Suprapubic skin (tissue), 4 donors: ENCODE measurements at regions not wholly inside any gene's neighbourhood (a gene's known extent, or its start where the extent isn't known, plus 50 kb on each side); places are given as distances from the start of the nearest gene placed in this dataset.
A peak's percentile ranks its signal among the peaks of the same experiment; 100 is the strongest.

Source experiments
- DNase-seq, 2 donors: peaks; one replicate each; pipeline ENCODE4 v3.0.0-alpha.2; 2019; ENCODE audit warnings: low spot score in 2 of 2
- H3K27ac ChIP-seq: fragments of 200-600 bp; sonication (generic); one replicate; pipeline ENCODE4 v1.5.1; 2019
- H3K27me3 ChIP-seq: fragments of 200-600 bp; sonication (generic); one replicate; pipeline ENCODE4 v1.5.1; 2019
- H3K36me3 ChIP-seq: fragments of 200-600 bp; sonication (generic); one replicate; pipeline ENCODE4 v1.5.1; 2019
- H3K4me1 ChIP-seq: fragments of 200-600 bp; sonication (generic); one replicate; pipeline ENCODE4 v1.5.1; 2019
- H3K4me3 ChIP-seq: fragments of 200-600 bp; sonication (generic); one replicate; pipeline ENCODE4 v1.5.1; 2019; ENCODE audit warnings: mild to moderate bottlenecking
- H3K9me3 ChIP-seq: fragments of 200-600 bp; sonication (generic); one replicate; pipeline ENCODE4 v1.5.1; 2019
- EP300 ChIP-seq: sonication (generic); formaldehyde crosslinking; IDR thresholded peaks from one replicate; pipeline ENCODE4 v1.6.1; 2017; ENCODE audit warnings: antibody characterized with exemption
- POLR2A ChIP-seq, 2 donors: fragments of 450-650 bp; IDR thresholded peaks; one replicate each; pipeline ENCODE4 v1.6.1; 2017; ENCODE audit warnings: antibody characterized with exemption in 2 of 2, mild to moderate bottlenecking in 2 of 2, moderate library complexity in 2 of 2
- POLR2AphosphoS5 ChIP-seq, 3 donors: sonication (generic); formaldehyde crosslinking; IDR thresholded peaks; one replicate each; pipeline ENCODE4 v1.6.1; 2017; ENCODE audit warnings: antibody characterized with exemption in 3 of 3
- whole genome bisulfite sequencing: methylation state at CpG from one replicate; pipeline ENCODE4 v1.1.5; 2018; 5-methylcytosine and 5-hydroxymethylcytosine counted together
- TF ChIP-seq, protein P1 (sequence below), 2 donors: fragments of 200-600 bp in 1 of 2; fragments of 450-650 bp in 1 of 2; sonication (generic) in 1 of 2; IDR thresholded peaks; one replicate each; pipeline ENCODE4 v1.5.1; 2016 to 2019; ENCODE audit warnings: antibody characterized with exemption in 2 of 2, mild to moderate bottlenecking in 1 of 2, moderate library complexity in 1 of 2

DNA sequence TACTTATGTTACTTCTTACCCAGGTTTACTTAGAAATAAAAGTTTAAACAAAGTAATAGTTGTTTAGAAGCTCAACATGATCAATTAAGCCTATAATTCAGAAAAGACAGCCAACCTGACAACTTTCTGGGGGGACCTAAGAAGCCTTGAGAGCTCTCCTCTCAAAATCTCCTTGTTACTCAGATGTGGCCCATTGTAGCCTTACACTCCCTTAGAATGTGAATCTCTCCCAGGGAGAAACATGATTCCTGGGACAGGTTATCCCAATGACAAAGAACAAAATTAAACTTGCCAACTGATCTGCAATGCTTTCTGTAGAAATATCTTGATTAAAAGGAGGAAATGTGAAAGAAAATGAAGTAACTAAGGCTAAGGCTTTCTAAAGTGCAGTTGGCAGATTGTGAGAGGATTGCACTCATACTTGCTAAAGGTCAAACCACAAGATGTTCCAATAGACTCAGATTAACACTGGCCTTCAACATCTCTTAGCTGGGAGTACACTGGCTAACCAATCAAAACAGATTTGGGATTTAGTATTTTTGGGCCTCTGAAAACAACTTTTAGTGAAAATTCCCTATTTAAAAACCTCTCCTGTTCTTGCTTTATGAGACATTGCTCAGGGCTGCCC, 72.3 kb upstream of the TMX1 start:
- H3K4me3 ChIP-seq: no peak overlapping the region
- TF ChIP-seq, protein P1, sequence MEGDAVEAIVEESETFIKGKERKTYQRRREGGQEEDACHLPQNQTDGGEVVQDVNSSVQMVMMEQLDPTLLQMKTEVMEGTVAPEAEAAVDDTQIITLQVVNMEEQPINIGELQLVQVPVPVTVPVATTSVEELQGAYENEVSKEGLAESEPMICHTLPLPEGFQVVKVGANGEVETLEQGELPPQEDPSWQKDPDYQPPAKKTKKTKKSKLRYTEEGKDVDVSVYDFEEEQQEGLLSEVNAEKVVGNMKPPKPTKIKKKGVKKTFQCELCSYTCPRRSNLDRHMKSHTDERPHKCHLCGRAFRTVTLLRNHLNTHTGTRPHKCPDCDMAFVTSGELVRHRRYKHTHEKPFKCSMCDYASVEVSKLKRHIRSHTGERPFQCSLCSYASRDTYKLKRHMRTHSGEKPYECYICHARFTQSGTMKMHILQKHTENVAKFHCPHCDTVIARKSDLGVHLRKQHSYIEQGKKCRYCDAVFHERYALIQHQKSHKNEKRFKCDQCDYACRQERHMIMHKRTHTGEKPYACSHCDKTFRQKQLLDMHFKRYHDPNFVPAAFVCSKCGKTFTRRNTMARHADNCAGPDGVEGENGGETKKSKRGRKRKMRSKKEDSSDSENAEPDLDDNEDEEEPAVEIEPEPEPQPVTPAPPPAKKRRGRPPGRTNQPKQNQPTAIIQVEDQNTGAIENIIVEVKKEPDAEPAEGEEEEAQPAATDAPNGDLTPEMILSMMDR (IDR thresholded peaks at IDR 0.05): no peak
- no peak for TF ChIP-seq POLR2A (IDR thresholded peaks at IDR 0.05)
- no peak for TF ChIP-seq EP300
- TF ChIP-seq POLR2AphosphoS5 (IDR thresholded peaks at IDR 0.05): no peak
- H3K9me3 ChIP-seq: no peaks in the 10 kb centered on the region
- no peaks in the 10 kb centered on the region for H3K27me3 ChIP-seq
- peaks cover 11% of the 10 kb centered on the region for H3K4me1 ChIP-seq
- DNase-seq: no peak
- peak overlapping the region; percentile 70 for H3K27ac ChIP-seq
- H3K36me3 ChIP-seq: no peaks in the 10 kb centered on the region

DNA sequence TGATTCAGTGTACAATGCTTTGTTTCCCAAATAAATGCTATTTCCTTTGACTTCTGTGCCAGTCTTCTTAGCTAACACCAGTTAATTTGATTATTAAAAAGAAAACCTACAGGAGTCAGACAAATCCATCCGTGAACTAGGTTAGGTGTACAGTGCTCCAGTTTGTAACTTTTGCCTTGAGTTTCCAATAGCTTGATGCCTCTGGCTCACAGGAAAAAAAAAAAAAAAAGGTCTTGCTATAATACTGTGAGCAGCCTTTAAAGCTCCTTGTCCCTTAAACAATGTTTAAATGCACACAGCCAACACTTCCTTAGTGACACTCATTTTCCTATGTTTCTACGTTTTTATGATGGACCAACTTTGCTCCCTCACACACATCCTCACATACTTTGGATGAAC, 71.8 kb upstream of the TMX1 start:
- Histone ChIP-seq H3K27ac (peak overlapping the region; percentile 70), H3K27me3 (no peaks in the 10 kb centered on the region), H3K9me3 (no peaks in the 10 kb centered on the region), H3K36me3 (no peaks in the 10 kb centered on the region), H3K4me1 (peaks cover 11% of the 10 kb centered on the region), H3K4me3 (no peak overlapping the region)
- no peak for TF ChIP-seq POLR2AphosphoS5 (IDR thresholded peaks at IDR 0.05)
- TF ChIP-seq, protein P1 (IDR thresholded peaks at IDR 0.05): no peak
- TF ChIP-seq EP300: no peak
- no peak for TF ChIP-seq POLR2A (IDR thresholded peaks at IDR 0.05)
- no peak for DNase-seq
- 47% methylated on average over 2 of the region's 2 CpGs for whole genome bisulfite sequencing

DNA sequence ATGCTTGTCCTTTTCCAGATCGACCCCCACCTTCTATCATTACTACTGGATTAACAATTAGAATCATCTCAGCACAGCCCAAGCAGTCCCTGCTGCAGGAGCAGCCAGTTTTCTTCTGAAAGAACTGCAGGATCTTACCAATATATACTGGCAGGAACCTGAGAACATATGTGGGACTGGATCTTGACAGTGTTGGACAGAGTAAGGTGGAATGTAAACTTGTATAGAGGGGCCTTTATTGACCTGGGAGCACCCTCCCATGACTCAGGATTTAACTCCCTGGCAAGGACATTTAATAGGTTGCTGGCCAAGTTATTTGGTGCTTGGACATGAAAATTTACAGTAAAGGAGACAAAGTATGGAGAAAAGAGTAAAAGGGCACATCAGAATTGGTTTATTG, 66.2 kb upstream of the TMX1 start:
- no peak for TF ChIP-seq POLR2AphosphoS5 (IDR thresholded peaks at IDR 0.05)
- TF ChIP-seq POLR2A (IDR thresholded peaks at IDR 0.05): no peak
- TF ChIP-seq EP300: no peak
- TF ChIP-seq, protein P1 (IDR thresholded peaks at IDR 0.05): no peak
- 50% methylated on average over 1 of the region's 1 CpG for WGBS
- Histone ChIP-seq H3K27ac (no peak overlapping the region), H3K9me3 (no peaks in the 10 kb centered on the region), H3K36me3 (no peaks in the 10 kb centered on the region), H3K4me1 (no peaks in the 10 kb centered on the region), H3K27me3 (peaks cover 5% of the 10 kb centered on the region), H3K4me3 (no peak overlapping the region)
- DNase-seq: no peak

DNA sequence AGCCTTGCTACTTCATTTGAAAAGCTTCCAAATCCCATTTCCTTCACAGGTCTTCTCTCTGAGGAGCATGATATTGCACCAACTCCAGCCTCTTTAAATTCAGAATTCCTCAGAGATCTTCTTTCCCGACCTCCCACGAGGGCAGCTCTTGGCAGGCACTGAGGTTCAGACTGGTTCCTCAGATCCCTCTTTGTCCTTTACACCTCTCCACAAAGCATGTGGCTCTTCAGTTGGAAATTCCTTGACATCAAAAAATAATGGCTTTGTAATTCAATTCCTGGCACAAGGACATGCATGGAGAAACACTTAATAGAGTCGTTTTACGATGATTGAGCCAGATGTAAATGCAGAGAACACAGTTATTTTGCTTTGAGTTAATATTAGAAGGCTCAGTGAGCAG, 63.2 kb upstream of the TMX1 start:
- H3K4me1 ChIP-seq: no peaks in the 10 kb centered on the region
- no peak overlapping the region for H3K4me3 ChIP-seq
- no peak overlapping the region for H3K27ac ChIP-seq
- H3K9me3 ChIP-seq: no peaks in the 10 kb centered on the region
- DNase-seq: no peak
- peaks cover 5% of the 10 kb centered on the region for H3K27me3 ChIP-seq
- TF ChIP-seq, protein P1 (IDR thresholded peaks at IDR 0.05): no peak
- no peak for TF ChIP-seq POLR2A (IDR thresholded peaks at IDR 0.05)
- TF ChIP-seq POLR2AphosphoS5 (IDR thresholded peaks at IDR 0.05): no peak
- TF ChIP-seq EP300: no peak
- WGBS: 35% methylated on average over 4 of the region's 4 CpGs
- no peaks in the 10 kb centered on the region for H3K36me3 ChIP-seq

DNA sequence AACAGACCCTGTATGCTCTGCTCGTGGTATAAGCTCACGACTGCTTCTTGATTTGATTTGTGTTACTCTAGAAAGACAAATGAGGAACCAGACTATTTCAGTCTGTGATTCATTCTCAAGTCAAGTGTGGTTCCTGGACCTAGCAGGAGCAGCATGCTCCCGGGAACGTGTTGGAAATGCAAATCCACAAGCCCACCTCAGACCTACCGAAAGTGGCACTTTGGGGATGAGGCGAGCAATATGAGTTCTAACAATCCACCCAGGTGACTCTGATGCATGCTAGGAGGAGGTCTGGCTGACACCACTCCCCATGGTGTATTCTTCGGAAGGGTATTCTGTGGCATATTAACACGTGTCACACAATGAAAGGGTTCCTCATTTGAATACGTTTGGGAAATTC, 59.5 kb upstream of the TMX1 start:
- Histone ChIP-seq H3K27ac (no peak overlapping the region), H3K9me3 (no peaks in the 10 kb centered on the region), H3K27me3 (peaks cover under 1% of the 10 kb centered on the region), H3K4me3 (no peak overlapping the region), H3K4me1 (no peaks in the 10 kb centered on the region), H3K36me3 (no peaks in the 10 kb centered on the region)
- no peak for DNase-seq
- 75% methylated on average over 9 of the region's 9 CpGs for WGBS
- TF ChIP-seq POLR2A (IDR thresholded peaks at IDR 0.05): no peak
- TF ChIP-seq, protein P1 (IDR thresholded peaks at IDR 0.05): no peak
- TF ChIP-seq POLR2AphosphoS5 (IDR thresholded peaks at IDR 0.05): no peak
- no peak for TF ChIP-seq EP300
